B cell (primary cell): ENCODE measurements at regions not wholly inside any gene's neighbourhood (a gene's known extent, or its start where the extent isn't known, plus 50 kb on each side); places are given as distances from the start of the nearest gene placed in this dataset.
"Not testable (repeated sequence)": the region's sequence is repeated elsewhere in the genome, so short reads cannot be mapped to it uniquely, and the experiment has no call there.

Source experiments
- ATAC-seq: fragments of 200-7000 bp; cut with Tn5 transposase; one replicate; pipeline ENCODE4 v1.10.0; 2021; ENCODE audit warnings: low read depth, mild to moderate bottlenecking, moderate number of reproducible peaks, moderate library complexity
- CTCF ChIA-PET: fragments of 350-600 bp; sonication (Branson Sonifier 250); formaldehyde crosslinking; loops from one replicate; lab custom pipeline; 2021; ENCODE audit warnings: antibody characterized with exemption, inconsistent platforms; lab: Charles Lee
- POLR2A ChIA-PET: fragments of 350-600 bp; sonication (Branson Sonifier 250); formaldehyde crosslinking; loops from one replicate; lab custom pipeline; 2021; ENCODE audit warnings: antibody characterized with exemption; lab: Charles Lee
- DNase-seq: peaks from one replicate; pipeline ENCODE4 v3.0.0; 2013
- H2AFZ ChIP-seq: 2 replicates; pipeline ENCODE4 v1.6.1; 2012; ENCODE audit warnings: mild to moderate bottlenecking, low read depth, low read length; ENCODE audit not compliant: insufficient read depth, poor library complexity, severe bottlenecking
- H3K27ac ChIP-seq, 2 donors: 1 replicate in 1 of 2; 2 replicates in 1 of 2; pipeline ENCODE4 v1.5.1; 2012 to 2013; ENCODE audit warnings: low read length in 2 of 2, mild to moderate bottlenecking in 2 of 2, moderate library complexity in 1 of 2
- H3K27me3 ChIP-seq, 4 experiments: fragments of 200-600 bp in 1 of 4; sonication (generic) in 1 of 4; replicated peaks in 1 of 4; 1 replicate in 2 of 4; 2 replicates in 2 of 4; pipeline versions ENCODE4 v1.6.1 to v1.7.0; 2013 to 2016; ENCODE audit warnings: low read length in 3 of 4, mild to moderate bottlenecking in 2 of 4, mixed read lengths in 1 of 4, moderate library complexity in 1 of 4; ENCODE audit not compliant: insufficient read depth in 4 of 4, control insufficient read depth in 3 of 4; ENCODE audit errors: control extremely low read depth in 1 of 4
- H3K36me3 ChIP-seq, 2 experiments: replicated peaks in 1 of 2; 1 replicate in 1 of 2; 2 replicates in 1 of 2; pipeline versions ENCODE4 v1.6.1 to v1.7.1; 2013; ENCODE audit warnings: low read length in 1 of 2; ENCODE audit not compliant: insufficient read depth in 2 of 2, control insufficient read depth in 1 of 2; ENCODE audit errors: control extremely low read depth in 1 of 2, extremely low read depth in 1 of 2
- H3K4me1 ChIP-seq, 2 donors: fragments of 200-600 bp in 1 of 2; sonication (generic) in 1 of 2; 1 replicate in 1 of 2; 2 replicates in 1 of 2; pipeline versions ENCODE4 v1.5.1 to v1.6.1; 2013 to 2017; ENCODE audit warnings: low read length in 2 of 2; ENCODE audit not compliant: control insufficient read depth in 2 of 2, insufficient read depth in 2 of 2
- H3K4me2 ChIP-seq: replicated peaks from 2 replicates; pipeline ENCODE3; 2012; ENCODE audit warnings: mild to moderate bottlenecking, low read depth, low read length; ENCODE audit not compliant: poor library complexity, severe bottlenecking
- H3K4me3 ChIP-seq, 5 experiments: fragments of 200-600 bp in 1 of 5; sonication (generic) in 1 of 5; 1 replicate in 3 of 5; 2 replicates in 2 of 5; pipeline versions ENCODE4 v1.5.1 to v1.7.0; 2011 to 2016; ENCODE audit warnings: low read length in 4 of 5, mild to moderate bottlenecking in 4 of 5, low read depth in 2 of 5, control low read depth in 1 of 5, moderate library complexity in 1 of 5; ENCODE audit not compliant: insufficient read depth in 1 of 5; ENCODE audit errors: control extremely low read depth in 1 of 5, extremely low read depth in 1 of 5
- H3K79me2 ChIP-seq: fragments of 200-600 bp; sonication (generic); one replicate; pipeline ENCODE4 v1.6.0; 2016; ENCODE audit warnings: low read length; ENCODE audit not compliant: control insufficient read depth, insufficient read depth
- H3K9ac ChIP-seq: fragments of 200-600 bp; sonication (generic); 2 replicates; pipeline ENCODE4 v1.6.1; 2017; ENCODE audit warnings: mild to moderate bottlenecking, low read length, moderate library complexity
- H3K9me3 ChIP-seq, 3 donors: one replicate each; pipeline versions ENCODE4 v1.6.1 to v1.7.1; 2013; ENCODE audit warnings: low read length in 2 of 3; ENCODE audit not compliant: control insufficient read depth in 2 of 3, insufficient read depth in 1 of 3; ENCODE audit errors: control extremely low read depth in 1 of 3
- H4K20me1 ChIP-seq: 2 replicates; pipeline ENCODE4 v1.6.0; 2012; ENCODE audit warnings: mild to moderate bottlenecking, low read length; ENCODE audit not compliant: insufficient read depth, control insufficient read depth, poor library complexity, severe bottlenecking
- H3K27ac Mint-ChIP-seq: one replicate; pipeline ENCODE4 v1.8.0; 2021; ENCODE audit warnings: mixed read lengths
- H3K27me3 Mint-ChIP-seq: one replicate; pipeline ENCODE4 v1.8.0; 2021; ENCODE audit warnings: mixed read lengths
- H3K4me1 Mint-ChIP-seq: one replicate; pipeline ENCODE4 v1.8.0; 2021; ENCODE audit warnings: mixed read lengths
- H3K4me3 Mint-ChIP-seq: one replicate; pipeline ENCODE4 v1.8.0; 2021; ENCODE audit warnings: mixed read lengths
- H3K9me3 Mint-ChIP-seq: one replicate; pipeline ENCODE4 v1.8.0; 2022; ENCODE audit warnings: mixed read lengths; ENCODE audit not compliant: insufficient read depth
- WGBS: methylation state at CpG from one replicate; pipeline ENCODE4 v1.1.5; 2013; ENCODE audit warnings: missing lambda C conversion rate; ENCODE audit not compliant: insufficient coverage; 5-methylcytosine and 5-hydroxymethylcytosine counted together
- intact Hi-C: fragments of 100-400 bp; cut with micrococcal nuclease; formaldehyde crosslinking; loops from one replicate; pipeline ENCODE4 v1.10.0; 2022

GRCh38 chr9:41355712-41356450 lies 166.8 kb upstream of the ZNG1F start:
- ATAC-seq, CTCF ChIA-PET, H3K9ac ChIP-seq, H3K27me3 ChIP-seq, DNase-seq, H3K4me1 ChIP-seq, H3K4me2 ChIP-seq, H3K9me3 ChIP-seq, H4K20me1 ChIP-seq, H3K79me2 ChIP-seq, H3K36me3 ChIP-seq, H3K4me1 Mint-ChIP-seq, H3K9me3 Mint-ChIP-seq, POLR2A ChIA-PET, H3K27me3 Mint-ChIP-seq, intact Hi-C loops, H2AFZ ChIP-seq: not testable (repeated sequence)
- H3K4me3 Mint-ChIP-seq: peak overlapping the region; percentile 70
- peak overlapping the region; percentile 75 for H3K27ac Mint-ChIP-seq
- Histone ChIP-seq H3K4me3 (peak overlapping the region in 1 of 5 experiments; percentile 35), H3K27ac (peak overlapping the region in 1 of 2 donors; percentile 50)
- WGBS: no CpG with 5 or more reads among the region's 36 CpGs

GRCh38 chr9:41354978-41355377 lies 165.9 kb upstream of the ZNG1F start:
- CTCF ChIA-PET, H4K20me1 ChIP-seq, POLR2A ChIA-PET, H3K4me2 ChIP-seq, H3K27ac ChIP-seq, H3K9me3 Mint-ChIP-seq, H3K27me3 ChIP-seq, H3K79me2 ChIP-seq, H3K36me3 ChIP-seq, H2AFZ ChIP-seq, H3K9ac ChIP-seq, H3K27me3 Mint-ChIP-seq, H3K4me1 ChIP-seq, H3K9me3 ChIP-seq, ATAC-seq, H3K4me1 Mint-ChIP-seq, intact Hi-C loops: not testable (repeated sequence)
- peak overlapping the region in 2 of 5 experiments; percentile 36 to 44 for H3K4me3 ChIP-seq
- Mint-ChIP-seq H3K4me3 (peak overlapping the region; percentile 84), H3K27ac (peak overlapping the region; percentile 83)
- DNase-seq: peak; percentile 54
- no CpG with 5 or more reads among the region's 19 CpGs for WGBS

GRCh38 chr9:41354060-41354934 lies 165.2 kb upstream of the ZNG1F start:
- ATAC-seq, H3K4me2 ChIP-seq, intact Hi-C loops, H2AFZ ChIP-seq, H3K27ac ChIP-seq, H3K27me3 ChIP-seq, H3K4me1 Mint-ChIP-seq, CTCF ChIA-PET, POLR2A ChIA-PET, H3K36me3 ChIP-seq, H3K27me3 Mint-ChIP-seq, H4K20me1 ChIP-seq, H3K9me3 Mint-ChIP-seq, H3K9me3 ChIP-seq, H3K4me1 ChIP-seq, H3K79me2 ChIP-seq: not testable (repeated sequence)
- peak; percentile 53 for DNase-seq
- Mint-ChIP-seq H3K27ac (peak overlapping the region; percentile 61), H3K4me3 (peak overlapping the region; percentile 66)
- Histone ChIP-seq H3K4me3 (peak overlapping the region in 4 of 5 experiments; percentile 19 to 52 (median 37)), H3K9ac (peak overlapping the region; percentile 47)
- WGBS: no CpG with 5 or more reads among the region's 47 CpGs

GRCh38 chr9:41353026-41353425 lies 163.9 kb upstream of the ZNG1F start:
- H3K4me1 Mint-ChIP-seq, H3K4me3 Mint-ChIP-seq, ATAC-seq, H3K4me3 ChIP-seq, CTCF ChIA-PET, H4K20me1 ChIP-seq, H2AFZ ChIP-seq, H3K36me3 ChIP-seq, H3K4me1 ChIP-seq, H3K79me2 ChIP-seq, H3K9me3 Mint-ChIP-seq, H3K9me3 ChIP-seq, H3K27ac Mint-ChIP-seq, H3K4me2 ChIP-seq, H3K27ac ChIP-seq, H3K9ac ChIP-seq, POLR2A ChIA-PET, H3K27me3 ChIP-seq, H3K27me3 Mint-ChIP-seq, intact Hi-C loops: not testable (repeated sequence)
- 61% methylated on average over 3 of the region's 20 CpGs for WGBS
- DNase-seq: peak; percentile 4
